Uterus (tissue), 3 donors: ENCODE measurements at regions not wholly inside any gene's neighbourhood (a gene's known extent, or its start where the extent isn't known, plus 50 kb on each side); places are given as distances from the start of the nearest gene placed in this dataset.

Experiments
- DNase-seq, 2 donors: peaks; one replicate each; pipeline ENCODE4 v3.0.0-alpha.2; 2019 to 2020
- H3K27ac ChIP-seq, 2 donors: fragments of 200-600 bp; sonication (generic); 1 replicate in 1 of 2; 2 replicates in 1 of 2; pipeline ENCODE4 v1.5.1; 2016 to 2018
- H3K27me3 ChIP-seq, 2 donors: fragments of 200-600 bp; sonication (generic); one replicate each; pipeline ENCODE4 v1.5.1; 2018 to 2019; ENCODE audit warnings: control low read depth in 1 of 2
- H3K36me3 ChIP-seq, 2 donors: fragments of 200-600 bp; sonication (generic); one replicate each; pipeline ENCODE4 v1.5.1; 2019; ENCODE audit warnings: control low read depth in 1 of 2
- H3K4me1 ChIP-seq, 2 donors: fragments of 200-600 bp; sonication (generic); one replicate each; pipeline ENCODE4 v1.5.1; 2018 to 2019; ENCODE audit warnings: control low read depth in 1 of 2
- H3K4me3 ChIP-seq, 2 donors: fragments of 200-600 bp; sonication (generic); 1 replicate in 1 of 2; 2 replicates in 1 of 2; pipeline ENCODE4 v1.5.1; 2018 to 2019; ENCODE audit warnings: mild to moderate bottlenecking in 1 of 2
- H3K9me3 ChIP-seq, 2 donors: fragments of 200-600 bp; sonication (generic); one replicate each; pipeline ENCODE4 v1.5.1; 2019; ENCODE audit warnings: control low read depth in 1 of 2
- POLR2A ChIP-seq, 2 donors: fragments of 450-650 bp; IDR thresholded peaks; one replicate each; pipeline ENCODE4 v1.6.1; 2016; ENCODE audit warnings: antibody characterized with exemption in 2 of 2, mild to moderate bottlenecking in 1 of 2, moderate library complexity in 1 of 2
- intact Hi-C: fragments of 100-400 bp; cut with DNase I; formaldehyde crosslinking; loops from one replicate; pipeline ENCODE4 v1.15.1; 2023; ENCODE audit warnings: low total_unique reads
- TF ChIP-seq, protein P1 (sequence below), 4 experiments: fragments of 200-600 bp in 2 of 4; fragments of 450-650 bp in 2 of 4; sonication (generic) in 2 of 4; IDR thresholded peaks; one replicate each; pipeline ENCODE4 v1.5.1; 2016 to 2019; ENCODE audit warnings: antibody characterized with exemption in 4 of 4, mild to moderate bottlenecking in 2 of 4, moderate library complexity in 1 of 4
- donor health status: DM: yes; HTN: yes; CAD: no.

DNA sequence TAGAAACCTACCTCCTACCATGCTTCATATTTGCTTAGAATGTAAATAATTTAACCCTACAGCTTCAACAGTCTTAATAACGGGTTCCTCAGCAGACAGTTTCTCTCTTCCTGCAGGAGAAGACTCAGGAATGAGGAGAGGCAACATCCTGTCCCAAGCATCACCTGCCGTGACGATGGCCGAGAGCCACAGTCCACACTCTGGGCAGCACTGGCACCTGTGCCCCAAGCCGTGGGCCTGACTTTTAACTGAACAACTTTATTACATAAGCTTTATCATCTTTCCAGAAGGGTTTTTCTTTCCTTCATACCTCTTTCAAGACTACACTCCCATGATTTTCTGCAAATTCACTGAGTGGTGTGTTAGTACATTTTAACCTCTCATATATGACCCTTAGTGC, 856.0 kb downstream of the GALR1 start:
- DNase-seq: no peak
- no peak for TF ChIP-seq POLR2A (IDR thresholded peaks at IDR 0.05)
- TF ChIP-seq, protein P1, sequence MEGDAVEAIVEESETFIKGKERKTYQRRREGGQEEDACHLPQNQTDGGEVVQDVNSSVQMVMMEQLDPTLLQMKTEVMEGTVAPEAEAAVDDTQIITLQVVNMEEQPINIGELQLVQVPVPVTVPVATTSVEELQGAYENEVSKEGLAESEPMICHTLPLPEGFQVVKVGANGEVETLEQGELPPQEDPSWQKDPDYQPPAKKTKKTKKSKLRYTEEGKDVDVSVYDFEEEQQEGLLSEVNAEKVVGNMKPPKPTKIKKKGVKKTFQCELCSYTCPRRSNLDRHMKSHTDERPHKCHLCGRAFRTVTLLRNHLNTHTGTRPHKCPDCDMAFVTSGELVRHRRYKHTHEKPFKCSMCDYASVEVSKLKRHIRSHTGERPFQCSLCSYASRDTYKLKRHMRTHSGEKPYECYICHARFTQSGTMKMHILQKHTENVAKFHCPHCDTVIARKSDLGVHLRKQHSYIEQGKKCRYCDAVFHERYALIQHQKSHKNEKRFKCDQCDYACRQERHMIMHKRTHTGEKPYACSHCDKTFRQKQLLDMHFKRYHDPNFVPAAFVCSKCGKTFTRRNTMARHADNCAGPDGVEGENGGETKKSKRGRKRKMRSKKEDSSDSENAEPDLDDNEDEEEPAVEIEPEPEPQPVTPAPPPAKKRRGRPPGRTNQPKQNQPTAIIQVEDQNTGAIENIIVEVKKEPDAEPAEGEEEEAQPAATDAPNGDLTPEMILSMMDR (IDR thresholded peaks at IDR 0.05): no peak
- intact Hi-C loops: no loop called here
- H3K27ac ChIP-seq: no peak overlapping the region
- no peaks in the 10 kb centered on the region for H3K27me3 ChIP-seq
- no peaks in the 10 kb centered on the region for H3K36me3 ChIP-seq
- H3K4me1 ChIP-seq: no peaks in the 10 kb centered on the region
- no peaks in the 10 kb centered on the region for H3K9me3 ChIP-seq
- no peak overlapping the region for H3K4me3 ChIP-seq

- no peak for TF ChIP-seq POLR2A (IDR thresholded peaks at IDR 0.05)
- intact Hi-C loops: no loop called here
- Histone ChIP-seq H3K27me3 (no peaks in the 10 kb centered on the region), H3K9me3 (no peaks in the 10 kb centered on the region), H3K4me1 (no peaks in the 10 kb centered on the region), H3K4me3 (no peak overlapping the region), H3K36me3 (no peaks in the 10 kb centered on the region), H3K27ac (no peak overlapping the region)
- DNase-seq: no peak
Observed at GRCh38 chr18:78106946-78107345, 857.3 kb downstream of the GALR1 start.

- H3K4me1 ChIP-seq: no peaks in the 10 kb centered on the region
- TF ChIP-seq, protein P1 (IDR thresholded peaks at IDR 0.05): no peak
- no peak for TF ChIP-seq POLR2A (IDR thresholded peaks at IDR 0.05)
- no peak for DNase-seq
- intact Hi-C loops: no loop called here
- no peaks in the 10 kb centered on the region for H3K9me3 ChIP-seq
- H3K36me3 ChIP-seq: no peaks in the 10 kb centered on the region
- no peak overlapping the region for H3K4me3 ChIP-seq
- no peaks in the 10 kb centered on the region for H3K27me3 ChIP-seq
- no peak overlapping the region for H3K27ac ChIP-seq
Observed at GRCh38 chr18:78107363-78107762, 857.7 kb downstream of the GALR1 start.

GRCh38 chr18:78108554-78108953, 858.9 kb downstream of the GALR1 start:
- DNase-seq: no peak
- intact Hi-C loops: no loop called here
- TF ChIP-seq, protein P1 (IDR thresholded peaks at IDR 0.05): no peak
- no peak for TF ChIP-seq POLR2A (IDR thresholded peaks at IDR 0.05)

GRCh38 chr18:78113136-78113939, 863.7 kb downstream of the GALR1 start:
- Histone ChIP-seq H3K27ac (no peak overlapping the region), H3K9me3 (no peaks in the 10 kb centered on the region), H3K4me1 (no peaks in the 10 kb centered on the region), H3K4me3 (no peak overlapping the region), H3K36me3 (no peaks in the 10 kb centered on the region), H3K27me3 (no peaks in the 10 kb centered on the region)
- DNase-seq: no peak
- TF ChIP-seq, protein P1 (IDR thresholded peaks at IDR 0.05): no peak
- TF ChIP-seq POLR2A (IDR thresholded peaks at IDR 0.05): no peak
- intact Hi-C loops: no loop called here

More at GRCh38 chr18:78108554-78108953, 858.9 kb downstream of the GALR1 start:
- no peaks in the 10 kb centered on the region for H3K36me3 ChIP-seq
- no peaks in the 10 kb centered on the region for H3K4me1 ChIP-seq
- H3K27ac ChIP-seq: no peak overlapping the region
- no peak overlapping the region for H3K4me3 ChIP-seq
- no peaks in the 10 kb centered on the region for H3K9me3 ChIP-seq
- no peaks in the 10 kb centered on the region for H3K27me3 ChIP-seq
